GM18505 (cell line): ENCODE measurements at regions not wholly inside any gene's neighbourhood (a gene's known extent, or its start where the extent isn't known, plus 50 kb on each side); places are given as distances from the start of the nearest gene placed in this dataset.

Experiments
- ATAC-seq: cut with Tn5 transposase; IDR thresholded peaks from one replicate; pipeline ENCODE4 v1.9.1; 2021; ENCODE audit not compliant: unreplicated experiment
- POLR2A ChIP-seq: IDR thresholded peaks from 4 replicates; pipeline ENCODE4 v1.6.1; 2011; ENCODE audit warnings: borderline replicate concordance; ENCODE audit not compliant: insufficient read depth, insufficient read length; ENCODE audit errors: extremely low read depth

- ATAC-seq: no peak
- TF ChIP-seq POLR2A: no peak
Measured at GRCh38 chr11:131229221-131229620, 141.2 kb upstream of the NTM start.

- no peak for ATAC-seq
- TF ChIP-seq POLR2A: no peak
Measured at GRCh38 chr11:131231317-131231940, 139.0 kb upstream of the NTM start.

- ATAC-seq: no peak
- no peak for TF ChIP-seq POLR2A
Measured at GRCh38 chr11:131232261-131232660, 138.2 kb upstream of the NTM start.

GRCh38 chr11:131234221-131234620 is 136.2 kb upstream of the NTM start:
- no peak for ATAC-seq

GRCh38 chr11:131235328-131236298 is 134.8 kb upstream of the NTM start:
- no peak for ATAC-seq
- no peak for TF ChIP-seq POLR2A

More at GRCh38 chr11:131234221-131234620, 136.2 kb upstream of the NTM start:
- TF ChIP-seq POLR2A: no peak

- TF ChIP-seq POLR2A: no peak
- no peak for ATAC-seq
Measured at GRCh38 chr11:131240421-131240820, 130.0 kb upstream of the NTM start.

GRCh38 chr11:131242476-131243000 is 127.9 kb upstream of the NTM start:
- no peak for TF ChIP-seq POLR2A

GRCh38 chr11:131246156-131246555 is 124.3 kb upstream of the NTM start:
- TF ChIP-seq POLR2A: no peak
- no peak for ATAC-seq

More at GRCh38 chr11:131242476-131243000, 127.9 kb upstream of the NTM start:
- no peak for ATAC-seq

GRCh38 chr11:131246663-131247062 is 123.8 kb upstream of the NTM start:
- TF ChIP-seq POLR2A: no peak
- ATAC-seq: no peak

GRCh38 chr11:131248588-131248987 is 121.8 kb upstream of the NTM start:
- no peak for ATAC-seq
- TF ChIP-seq POLR2A: no peak

GRCh38 chr11:131253142-131253655 is 117.2 kb upstream of the NTM start:
- TF ChIP-seq POLR2A: no peak

GRCh38 chr11:131253656-131254151 is 116.7 kb upstream of the NTM start:
- ATAC-seq: no peak
- TF ChIP-seq POLR2A: no peak

More at GRCh38 chr11:131253142-131253655, 117.2 kb upstream of the NTM start:
- ATAC-seq: no peak

GRCh38 chr11:131254254-131254653 is 116.2 kb upstream of the NTM start:
- no peak for ATAC-seq
- TF ChIP-seq POLR2A: no peak
